Neuronal stem cell (in vitro differentiated cells): ENCODE measurements at regions not wholly inside any gene's neighbourhood (a gene's known extent, or its start where the extent isn't known, plus 50 kb on each side); places are given as distances from the start of the nearest gene placed in this dataset.
"Not testable (repeated sequence)": the region's sequence is repeated elsewhere in the genome, so short reads cannot be mapped to it uniquely, and the experiment has no call there.

ENCODE experiments used
- DNase-seq: peaks from one replicate; pipeline ENCODE4 v3.0.0-alpha.2; 2013; ENCODE audit warnings: low spot score
- H2AFZ ChIP-seq: one replicate; pipeline ENCODE4 v1.6.1; 2013; ENCODE audit warnings: mild to moderate bottlenecking, low read length, inconsistent platforms
- H2AK5ac ChIP-seq: 2 replicates; pipeline ENCODE4 v1.6.1; 2013; ENCODE audit warnings: low read depth, mild to moderate bottlenecking, inconsistent platforms, low read length, moderate library complexity, mixed read lengths
- H2BK120ac ChIP-seq: 2 replicates; pipeline ENCODE4 v1.6.1; 2013; ENCODE audit warnings: low read depth, mild to moderate bottlenecking, inconsistent platforms, low read length, moderate library complexity, mixed read lengths
- H2BK12ac ChIP-seq: one replicate; pipeline ENCODE4 v1.6.1; 2013; ENCODE audit warnings: low read length, inconsistent platforms
- H2BK15ac ChIP-seq: 2 replicates; pipeline ENCODE4 v1.6.1; 2013; ENCODE audit warnings: mild to moderate bottlenecking, low read length, inconsistent platforms, mixed read lengths
- H2BK5ac ChIP-seq: one replicate; pipeline ENCODE4 v1.6.1; 2013; ENCODE audit warnings: inconsistent platforms, mild to moderate bottlenecking, low read length, moderate library complexity
- H3K14ac ChIP-seq: one replicate; pipeline ENCODE4 v1.6.1; 2013; ENCODE audit warnings: low read length, inconsistent platforms
- H3K18ac ChIP-seq: 2 replicates; pipeline ENCODE4 v1.6.1; 2013; ENCODE audit warnings: low read length, inconsistent platforms
- H3K23ac ChIP-seq: 2 replicates; pipeline ENCODE4 v1.6.1; 2013; ENCODE audit warnings: low read depth, mild to moderate bottlenecking, mixed read lengths, low read length, inconsistent platforms; ENCODE audit not compliant: poor library complexity
- H3K27ac ChIP-seq: replicated peaks from 3 replicates; pipeline ENCODE4 v1.5.1; 2013; ENCODE audit warnings: low read length, inconsistent platforms
- H3K27me3 ChIP-seq, 3 experiments: 2 replicates each; pipeline ENCODE4 v1.6.1; 2013; ENCODE audit warnings: low read length in 3 of 3, mild to moderate bottlenecking in 2 of 3, inconsistent platforms in 1 of 3, low read depth in 1 of 3, mixed read lengths in 1 of 3, moderate library complexity in 1 of 3; ENCODE audit not compliant: control insufficient read depth in 3 of 3, insufficient read depth in 3 of 3
- H3K36me3 ChIP-seq, 2 donors: replicated peaks in 1 of 2; 2 replicates each; pipeline ENCODE4 v1.6.1; 2013; ENCODE audit warnings: low read length in 2 of 2; ENCODE audit not compliant: control insufficient read depth in 2 of 2, insufficient read depth in 2 of 2
- H3K4ac ChIP-seq: 2 replicates; pipeline ENCODE4 v1.6.1; 2013; ENCODE audit warnings: inconsistent platforms, mild to moderate bottlenecking, low read length, moderate library complexity
- H3K4me1 ChIP-seq, 2 donors: 1 replicate in 1 of 2; 2 replicates in 1 of 2; pipeline ENCODE4 v1.6.1; 2013; ENCODE audit warnings: low read length in 2 of 2, low read depth in 1 of 2; ENCODE audit not compliant: control insufficient read depth in 2 of 2, insufficient read depth in 1 of 2
- H3K4me2 ChIP-seq: one replicate; pipeline ENCODE4 v1.6.1; 2013; ENCODE audit warnings: mild to moderate bottlenecking, low read length, inconsistent platforms; ENCODE audit not compliant: insufficient read depth, poor library complexity, severe bottlenecking
- H3K4me3 ChIP-seq, 2 donors: 2 replicates each; pipeline ENCODE4 v1.5.1; 2013; ENCODE audit warnings: low read length in 2 of 2, mild to moderate bottlenecking in 2 of 2, inconsistent platforms in 1 of 2, moderate library complexity in 1 of 2
- H3K79me1 ChIP-seq: one replicate; pipeline ENCODE4 v1.6.1; 2013; ENCODE audit warnings: low read depth, mild to moderate bottlenecking, inconsistent platforms, low read length, moderate library complexity
- H3K9ac ChIP-seq: one replicate; pipeline ENCODE4 v1.6.1; 2013; ENCODE audit warnings: mild to moderate bottlenecking, low read depth, low read length, inconsistent platforms; ENCODE audit not compliant: poor library complexity
- H3K9me3 ChIP-seq, 2 donors: replicated peaks in 1 of 2; 2 replicates each; pipeline versions ENCODE3 to v1.6.1; 2013; ENCODE audit warnings: low read length in 2 of 2, mild to moderate bottlenecking in 2 of 2, inconsistent platforms in 1 of 2, low read depth in 1 of 2, mixed read lengths in 1 of 2, moderate library complexity in 1 of 2; ENCODE audit not compliant: control insufficient read depth in 2 of 2, insufficient read depth in 1 of 2
- H4K8ac ChIP-seq: one replicate; pipeline ENCODE4 v1.6.1; 2013; ENCODE audit warnings: low read depth, mild to moderate bottlenecking, inconsistent platforms, low read length, moderate library complexity
- H4K91ac ChIP-seq: one replicate; pipeline ENCODE4 v1.6.1; 2013; ENCODE audit warnings: low read length, low read depth, mild to moderate bottlenecking, inconsistent platforms; ENCODE audit not compliant: poor library complexity
- WGBS, 2 donors: extraction: QIAGEN DNeasy Blood & Tissue Kit; methylation state at CpG; one replicate each; pipeline ENCODE4 v1.1.7; 2013; ENCODE audit warnings: missing lambda C conversion rate in 2 of 2, mixed read lengths in 1 of 2; ENCODE audit not compliant: insufficient read length in 2 of 2, insufficient replicate concordance in 1 of 2; ENCODE audit errors: extremely low coverage in 2 of 2; 5-methylcytosine and 5-hydroxymethylcytosine counted together

DNA sequence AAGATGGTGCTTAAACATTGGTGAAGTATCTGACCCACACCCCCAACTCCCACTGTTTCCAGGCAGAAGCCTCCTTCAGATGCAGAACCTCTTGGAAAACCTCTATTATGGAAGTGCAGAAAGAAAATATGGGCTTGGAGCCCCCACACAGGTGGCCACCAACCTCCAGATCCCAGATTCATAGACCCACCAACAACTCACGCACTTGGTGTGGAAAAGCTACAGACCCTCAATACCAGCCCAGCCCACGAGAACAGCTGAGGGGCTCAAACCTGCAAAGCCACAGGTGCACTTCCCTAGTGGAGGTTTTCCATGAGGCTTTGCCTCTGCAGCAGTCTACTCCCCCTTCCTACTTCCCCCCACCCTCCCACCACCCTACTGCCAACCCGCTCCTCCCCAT, 232.0 kb downstream of the CWH43 start:
- not testable (repeated sequence) for DNase-seq, H3K23ac ChIP-seq, H3K79me1 ChIP-seq, H2BK12ac ChIP-seq, H2AK5ac ChIP-seq, H3K14ac ChIP-seq, H2BK5ac ChIP-seq, H3K4ac ChIP-seq, H3K4me1 ChIP-seq, H3K9ac ChIP-seq, H2AFZ ChIP-seq, H3K4me3 ChIP-seq, H3K27ac ChIP-seq, H4K8ac ChIP-seq, H2BK120ac ChIP-seq, H3K27me3 ChIP-seq, H3K36me3 ChIP-seq, H2BK15ac ChIP-seq, H4K91ac ChIP-seq, H3K4me2 ChIP-seq, H3K18ac ChIP-seq
- no CpG with 5 or more reads among the region's 3 CpGs for WGBS, 2 donors
- peaks cover 0 to 17% of the 10 kb centered on the region in 2 donors for H3K9me3 ChIP-seq

- H3K4me1 ChIP-seq, H3K4ac ChIP-seq, H3K4me3 ChIP-seq, H3K27me3 ChIP-seq, H3K14ac ChIP-seq, H4K91ac ChIP-seq, H3K4me2 ChIP-seq, H4K8ac ChIP-seq, H2AFZ ChIP-seq, H2BK15ac ChIP-seq, H2BK5ac ChIP-seq, H3K79me1 ChIP-seq, DNase-seq, H2AK5ac ChIP-seq, H2BK12ac ChIP-seq, H3K9ac ChIP-seq, H3K23ac ChIP-seq, H3K36me3 ChIP-seq, H2BK120ac ChIP-seq, H3K18ac ChIP-seq, H3K27ac ChIP-seq: not testable (repeated sequence)
- peaks cover 0 to 15% of the 10 kb centered on the region in 2 donors for H3K9me3 ChIP-seq
These were observed 232.9 kb downstream of the CWH43 start for GRCh38 chr4:49218931-49219330.

GRCh38 chr4:49219489-49220225, 233.6 kb downstream of the CWH43 start:
- WGBS, 2 donors, result no CpG with 5 or more reads among the region's 4 CpGs
- not testable (repeated sequence) for H2BK5ac ChIP-seq

DNA sequence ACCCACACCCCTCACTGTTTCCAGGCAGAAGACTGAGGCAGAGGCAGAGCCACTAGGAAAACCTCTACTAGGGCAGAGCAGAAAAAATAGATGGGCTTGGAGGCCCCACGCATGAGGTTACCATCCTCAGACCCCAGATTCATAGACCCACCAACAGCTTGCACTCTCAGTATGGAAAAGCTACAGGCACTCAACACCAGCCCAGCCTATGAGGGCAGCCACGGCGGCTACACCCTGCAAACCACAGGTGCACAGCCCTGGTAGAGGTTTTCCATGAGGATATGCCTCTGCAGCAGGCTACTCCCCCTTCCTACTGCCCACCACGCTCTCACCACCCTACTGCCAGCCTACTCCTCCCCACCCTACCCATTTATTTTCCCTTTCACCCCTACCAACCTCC, 235.1 kb downstream of the CWH43 start:
- no peaks in the 10 kb centered on the region for H3K4me1 ChIP-seq
- H2BK15ac ChIP-seq, result no peak overlapping the region
- H3K23ac ChIP-seq, result peak overlapping the region; percentile 81
- H4K91ac ChIP-seq, result no peak overlapping the region
- peaks cover 0 to 2% of the 10 kb centered on the region in 2 donors for H3K36me3 ChIP-seq
- H3K27ac ChIP-seq, result no peak overlapping the region
- H2BK12ac ChIP-seq, result peak overlapping the region; percentile 35
- no peak for DNase-seq
- H3K18ac ChIP-seq, result no peak overlapping the region
- no peak overlapping the region for H2AK5ac ChIP-seq
- peak overlapping the region; percentile 84 for H4K8ac ChIP-seq
- H3K14ac ChIP-seq, result no peak overlapping the region
- peak overlapping the region; percentile 6 for H3K9ac ChIP-seq
- H2AFZ ChIP-seq, result no peak overlapping the region
- H3K4me3 ChIP-seq, result peak overlapping the region in 1 of 2 donors; percentile 40
- no peaks in the 10 kb centered on the region for H3K79me1 ChIP-seq
- no CpG with 5 or more reads among the region's 4 CpGs for WGBS, 2 donors
- H2BK5ac ChIP-seq, result no peak overlapping the region
- H3K27me3 ChIP-seq, result peaks cover 0 to 3% (median 0%) of the 10 kb centered on the region in 3 experiments
- H3K9me3 ChIP-seq, result peaks cover 0 to 12% of the 10 kb centered on the region in 2 donors
- H3K4ac ChIP-seq, result no peak overlapping the region
- no peak overlapping the region for H3K4me2 ChIP-seq
- H2BK120ac ChIP-seq, result no peak overlapping the region

More at GRCh38 chr4:49219489-49220225, 233.6 kb downstream of the CWH43 start:
- not testable (repeated sequence) for H3K14ac ChIP-seq, H3K4me1 ChIP-seq, H2AFZ ChIP-seq, H3K36me3 ChIP-seq, DNase-seq, H3K79me1 ChIP-seq, H2BK120ac ChIP-seq, H2BK12ac ChIP-seq, H3K18ac ChIP-seq, H2BK15ac ChIP-seq, H4K91ac ChIP-seq, H3K27ac ChIP-seq, H3K9ac ChIP-seq, H3K4ac ChIP-seq, H3K27me3 ChIP-seq, H3K23ac ChIP-seq, H2AK5ac ChIP-seq, H3K4me3 ChIP-seq, H4K8ac ChIP-seq, H3K4me2 ChIP-seq
- H3K9me3 ChIP-seq, result peaks cover 0 to 15% of the 10 kb centered on the region in 2 donors
